Muscle layer of duodenum (tissue), 2 donors: ENCODE measurements at regions not wholly inside any gene's neighbourhood (a gene's known extent, or its start where the extent isn't known, plus 50 kb on each side); places are given as distances from the start of the nearest gene placed in this dataset.
A peak's percentile ranks its signal among the peaks of the same experiment; 100 is the strongest.

Experiments
- H3K27ac ChIP-seq: one replicate; pipeline ENCODE4 v1.7.0; 2013; ENCODE audit warnings: mild to moderate bottlenecking, low read length
- H3K27me3 ChIP-seq: one replicate; pipeline ENCODE4 v1.7.0; 2013; ENCODE audit warnings: low read depth, mild to moderate bottlenecking, control low read depth, low read length
- H3K36me3 ChIP-seq, 2 donors: one replicate each; pipeline ENCODE4 v1.7.0; 2013; ENCODE audit warnings: low read length in 2 of 2, control low read depth in 1 of 2, mild to moderate bottlenecking in 1 of 2; ENCODE audit not compliant: insufficient read depth in 2 of 2, control insufficient read depth in 1 of 2
- H3K4me1 ChIP-seq, 2 donors: one replicate each; pipeline ENCODE4 v1.7.0; 2013; ENCODE audit warnings: low read length in 2 of 2, mild to moderate bottlenecking in 2 of 2, control low read depth in 1 of 2, moderate library complexity in 1 of 2; ENCODE audit not compliant: insufficient read depth in 2 of 2, control insufficient read depth in 1 of 2
- H3K4me3 ChIP-seq, 2 donors: one replicate each; pipeline ENCODE4 v1.7.0; 2013; ENCODE audit warnings: low read length in 2 of 2, low read depth in 1 of 2, mild to moderate bottlenecking in 1 of 2
- H3K9me3 ChIP-seq, 2 donors: one replicate each; pipeline ENCODE4 v1.7.0; 2013; ENCODE audit warnings: low read length in 2 of 2, control low read depth in 1 of 2, mild to moderate bottlenecking in 1 of 2; ENCODE audit not compliant: control insufficient read depth in 1 of 2
- donor health status: healthy.

DNA sequence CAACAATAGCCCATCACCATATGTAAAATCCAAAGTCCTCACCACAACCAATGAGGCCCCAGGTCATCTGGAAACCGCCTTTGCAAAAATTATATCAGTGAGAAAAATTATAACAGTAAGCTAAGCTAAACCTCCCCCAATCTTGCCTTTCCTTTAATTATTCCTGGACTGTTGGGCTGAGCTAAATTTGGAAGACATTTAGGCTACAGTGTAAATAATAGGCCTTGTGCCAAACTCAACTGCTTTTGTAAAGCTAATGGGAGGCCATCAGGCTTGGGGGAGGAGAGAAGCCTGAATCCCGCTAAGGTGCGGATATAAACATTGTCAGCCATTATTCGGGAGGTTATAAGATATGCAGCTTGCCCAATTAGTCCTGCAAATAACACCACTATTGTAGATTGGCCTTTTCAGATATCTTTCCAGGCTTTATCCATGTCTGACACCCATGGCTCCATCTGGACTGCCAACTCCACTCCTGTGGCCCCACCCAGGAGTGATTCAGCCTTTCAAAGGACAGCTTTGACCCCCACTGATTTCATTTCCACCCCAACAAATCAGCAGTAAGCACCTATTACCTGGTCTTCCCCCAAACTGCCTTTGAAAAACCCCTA lies 53.0 kb upstream of the CA12 start:
- H3K4me3 ChIP-seq, result no peak overlapping the region

DNA sequence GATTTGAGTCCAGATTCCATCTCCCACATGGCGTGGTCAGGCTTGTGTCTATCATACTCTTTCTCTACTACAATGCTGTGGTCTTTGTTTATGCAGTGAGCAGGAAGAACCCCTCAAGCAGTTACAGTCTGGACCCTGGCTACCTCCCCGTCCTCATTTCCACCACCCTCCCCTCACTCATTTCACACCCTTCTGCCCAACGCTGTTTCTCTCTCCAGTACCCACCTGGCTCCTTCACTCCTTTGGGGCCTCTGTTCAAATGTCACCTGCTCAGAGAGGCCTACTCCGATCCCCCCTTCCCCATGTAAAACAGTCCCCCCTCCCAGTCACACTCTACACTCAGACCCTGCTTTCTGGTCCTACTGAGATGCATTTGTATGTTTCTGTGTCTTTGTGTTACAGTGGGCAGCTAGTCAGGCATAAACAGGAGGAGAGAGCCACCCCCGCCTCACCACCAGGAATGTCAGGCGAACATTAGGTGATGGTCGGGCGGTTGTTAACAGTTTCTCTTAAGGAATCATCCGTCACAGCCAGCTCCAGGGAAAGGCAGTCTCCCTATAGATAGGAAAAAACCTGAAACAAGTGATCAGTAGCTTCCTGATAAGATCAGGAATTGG lies 53.7 kb upstream of the CA12 start:
- no peaks in the 10 kb centered on the region for H3K9me3 ChIP-seq
- no peaks in the 10 kb centered on the region for H3K36me3 ChIP-seq
- peaks cover 13 to 34% of the 10 kb centered on the region in 2 donors for H3K4me1 ChIP-seq
- H3K27me3 ChIP-seq, result no peaks in the 10 kb centered on the region
- H3K4me3 ChIP-seq, result no peak overlapping the region
- H3K27ac ChIP-seq, result no peak overlapping the region

More for the DNA sequence above, 53.0 kb upstream of the CA12 start:
- Histone ChIP-seq H3K27me3 (no peaks in the 10 kb centered on the region), H3K4me1 (peaks cover 13 to 34% of the 10 kb centered on the region in 2 donors), H3K9me3 (no peaks in the 10 kb centered on the region), H3K27ac (no peak overlapping the region), H3K36me3 (no peaks in the 10 kb centered on the region)

GRCh38 chr15:63436341-63436740 lies 54.7 kb upstream of the CA12 start:
- Histone ChIP-seq H3K4me3 (no peak overlapping the region), H3K27ac (no peak overlapping the region)

DNA sequence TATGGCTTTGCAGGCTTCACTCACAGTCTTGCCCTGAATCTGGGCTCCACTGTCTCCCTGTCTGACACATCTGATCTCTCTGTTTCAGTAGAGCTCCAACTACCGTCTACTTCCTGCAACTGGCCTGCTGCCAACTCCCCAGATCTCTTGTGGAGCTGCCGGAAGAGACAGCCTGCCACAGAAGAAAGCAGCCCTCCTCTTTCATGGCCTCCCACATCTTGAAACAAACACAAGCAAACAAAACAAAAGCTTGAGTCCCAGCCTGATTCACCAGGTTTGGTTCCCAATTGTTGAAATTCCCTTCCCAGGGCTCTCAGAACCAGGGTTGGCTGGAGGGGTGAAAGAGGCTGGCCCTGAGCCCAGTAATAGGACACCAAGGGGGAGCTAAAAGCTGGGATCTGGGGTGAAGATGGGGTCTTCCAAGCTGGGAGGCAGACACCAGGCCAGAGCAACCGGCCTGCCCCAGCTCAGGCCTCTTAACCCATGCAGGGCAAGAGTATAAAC lies 55.3 kb upstream of the CA12 start:
- H3K9me3 ChIP-seq, result no peaks in the 10 kb centered on the region
- H3K27ac ChIP-seq, result peak overlapping the region; percentile 10
- no peaks in the 10 kb centered on the region for H3K27me3 ChIP-seq
- no peaks in the 10 kb centered on the region for H3K36me3 ChIP-seq
- H3K4me1 ChIP-seq, result peaks cover 13 to 29% of the 10 kb centered on the region in 2 donors
- H3K4me3 ChIP-seq, result no peak overlapping the region

More at GRCh38 chr15:63436341-63436740, 54.7 kb upstream of the CA12 start:
- H3K27me3 ChIP-seq, result no peaks in the 10 kb centered on the region
- H3K9me3 ChIP-seq, result no peaks in the 10 kb centered on the region
- peaks cover 13 to 29% of the 10 kb centered on the region in 2 donors for H3K4me1 ChIP-seq
- H3K36me3 ChIP-seq, result no peaks in the 10 kb centered on the region

GRCh38 chr15:63439536-63440264 lies 58.1 kb upstream of the CA12 start:
- Histone ChIP-seq H3K9me3 (no peaks in the 10 kb centered on the region), H3K36me3 (no peaks in the 10 kb centered on the region), H3K4me1 (peaks cover 13 to 23% of the 10 kb centered on the region in 2 donors), H3K27me3 (no peaks in the 10 kb centered on the region), H3K27ac (no peak overlapping the region), H3K4me3 (no peak overlapping the region)

GRCh38 chr15:63440265-63440648 lies 58.6 kb upstream of the CA12 start:
- H3K4me3 ChIP-seq, result no peak overlapping the region
- H3K36me3 ChIP-seq, result no peaks in the 10 kb centered on the region
- H3K4me1 ChIP-seq, result peaks cover 13 to 18% of the 10 kb centered on the region in 2 donors
- no peak overlapping the region for H3K27ac ChIP-seq
- H3K9me3 ChIP-seq, result no peaks in the 10 kb centered on the region
- no peaks in the 10 kb centered on the region for H3K27me3 ChIP-seq

- no peaks in the 10 kb centered on the region for H3K27me3 ChIP-seq
- H3K27ac ChIP-seq, result no peak overlapping the region
- peaks cover 13 to 18% of the 10 kb centered on the region in 2 donors for H3K4me1 ChIP-seq
- no peaks in the 10 kb centered on the region for H3K9me3 ChIP-seq
- no peaks in the 10 kb centered on the region for H3K36me3 ChIP-seq
- H3K4me3 ChIP-seq, result no peak overlapping the region
Measured at GRCh38 chr15:63440756-63441155, 59.1 kb upstream of the CA12 start.

- Histone ChIP-seq H3K27me3 (no peaks in the 10 kb centered on the region), H3K4me3 (no peak overlapping the region), H3K4me1 (peaks cover 12 to 16% of the 10 kb centered on the region in 2 donors), H3K27ac (no peak overlapping the region), H3K9me3 (no peaks in the 10 kb centered on the region), H3K36me3 (no peaks in the 10 kb centered on the region)
Measured at GRCh38 chr15:63441266-63441665, 59.6 kb upstream of the CA12 start.

- Histone ChIP-seq H3K27me3 (no peaks in the 10 kb centered on the region), H3K27ac (no peak overlapping the region), H3K4me1 (peaks cover 3 to 8% of the 10 kb centered on the region in 2 donors), H3K36me3 (no peaks in the 10 kb centered on the region), H3K9me3 (no peaks in the 10 kb centered on the region), H3K4me3 (no peak overlapping the region)
Measured at GRCh38 chr15:63442080-63442479, 60.4 kb upstream of the CA12 start.

DNA sequence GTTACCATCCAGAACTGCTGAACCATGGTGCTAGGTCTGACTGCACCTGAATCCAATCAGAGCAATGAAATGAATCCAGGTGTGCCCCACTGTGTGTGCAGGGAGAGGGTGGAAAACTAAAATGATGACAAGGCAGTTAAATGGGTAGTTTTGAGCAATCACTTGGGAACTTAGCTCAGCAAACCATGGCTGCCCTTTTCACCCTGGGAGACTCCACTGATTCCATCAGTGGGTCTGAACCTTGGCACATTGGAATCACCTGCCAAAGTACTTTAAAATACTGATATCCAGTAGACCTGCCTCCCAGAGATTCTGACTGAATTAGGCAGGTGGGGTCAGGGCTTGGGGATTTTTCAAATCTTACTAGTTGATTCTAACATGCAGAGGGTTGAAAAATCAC lies 59.8 kb upstream of the USP3 start:
- H3K4me3 ChIP-seq, result no peak overlapping the region
- no peaks in the 10 kb centered on the region for H3K27me3 ChIP-seq
- H3K27ac ChIP-seq, result no peak overlapping the region
- peaks cover 0 to 2% of the 10 kb centered on the region in 2 donors for H3K4me1 ChIP-seq
- H3K36me3 ChIP-seq, result no peaks in the 10 kb centered on the region
- H3K9me3 ChIP-seq, result no peaks in the 10 kb centered on the region

GRCh38 chr15:63446255-63446654 lies 58.1 kb upstream of the USP3 start:
- Histone ChIP-seq H3K27ac (no peak overlapping the region), H3K27me3 (no peaks in the 10 kb centered on the region), H3K4me3 (no peak overlapping the region), H3K4me1 (peaks cover 0 to 7% of the 10 kb centered on the region in 2 donors), H3K9me3 (no peaks in the 10 kb centered on the region), H3K36me3 (no peaks in the 10 kb centered on the region)
